Neural progenitor cell (in vitro differentiated cells): ENCODE measurements at regions not wholly inside any gene's neighbourhood (a gene's known extent, or its start where the extent isn't known, plus 50 kb on each side); places are given as distances from the start of the nearest gene placed in this dataset.

Experiments
- CTCF ChIP-seq: fragments of 200-600 bp; sonication (generic); IDR thresholded peaks from 2 replicates; pipeline ENCODE4 v1.5.1; 2017; ENCODE audit warnings: antibody characterized with exemption, mild to moderate bottlenecking
- EZH2phosphoT487 ChIP-seq: fragments of 200-600 bp; sonication (generic); IDR thresholded peaks from 2 replicates; pipeline ENCODE4 v1.6.1; 2017; ENCODE audit warnings: antibody characterized with exemption

- no peak for TF ChIP-seq CTCF
- no peak for TF ChIP-seq EZH2phosphoT487
Measured at GRCh38 chr2:123916051-123916450, 109.0 kb upstream of the CNTNAP5 start.
